Erythroblast (primary cell): ENCODE measurements at regions not wholly inside any gene's neighbourhood (a gene's known extent, or its start where the extent isn't known, plus 50 kb on each side); places are given as distances from the start of the nearest gene placed in this dataset.

ENCODE experiments used
- GATA1 ChIP-seq: IDR thresholded peaks from 2 replicates; pipeline ENCODE4 v1.6.1; 2011; ENCODE audit warnings: low read depth, mild to moderate bottlenecking, control low read depth, low read length, moderate library complexity
- POLR2A ChIP-seq: IDR thresholded peaks from 2 replicates; pipeline ENCODE4 v1.6.1; 2011; ENCODE audit warnings: mild to moderate bottlenecking, low read length

DNA sequence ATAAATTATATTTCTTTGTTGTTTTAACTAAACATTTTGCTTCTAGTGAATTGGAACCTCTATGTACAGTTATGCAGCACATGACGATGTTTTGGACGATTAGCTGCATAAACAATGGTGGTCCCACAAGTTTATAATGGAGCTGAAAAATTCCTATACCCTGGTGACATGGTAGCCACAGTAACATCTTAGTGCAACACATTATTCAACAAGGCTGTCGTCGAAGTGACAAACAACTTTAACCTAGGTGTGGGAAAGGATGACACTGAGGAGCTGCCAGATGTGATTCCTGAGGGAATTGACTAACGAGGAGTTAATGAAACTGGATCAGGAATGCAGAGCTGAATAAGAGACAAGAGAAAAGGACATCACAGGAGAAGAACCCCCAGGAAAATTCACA is 588.9 kb upstream of the EPHA6 start:
- TF ChIP-seq POLR2A, result no peak
- TF ChIP-seq GATA1, result no peak
